Fibroblast of skin of back (primary cell): ENCODE measurements at regions not wholly inside any gene's neighbourhood (a gene's known extent, or its start where the extent isn't known, plus 50 kb on each side); places are given as distances from the start of the nearest gene placed in this dataset.

Experiments
- DNase-seq: peaks from one replicate; pipeline ENCODE4 v3.0.0-alpha.2; 2013

DNA sequence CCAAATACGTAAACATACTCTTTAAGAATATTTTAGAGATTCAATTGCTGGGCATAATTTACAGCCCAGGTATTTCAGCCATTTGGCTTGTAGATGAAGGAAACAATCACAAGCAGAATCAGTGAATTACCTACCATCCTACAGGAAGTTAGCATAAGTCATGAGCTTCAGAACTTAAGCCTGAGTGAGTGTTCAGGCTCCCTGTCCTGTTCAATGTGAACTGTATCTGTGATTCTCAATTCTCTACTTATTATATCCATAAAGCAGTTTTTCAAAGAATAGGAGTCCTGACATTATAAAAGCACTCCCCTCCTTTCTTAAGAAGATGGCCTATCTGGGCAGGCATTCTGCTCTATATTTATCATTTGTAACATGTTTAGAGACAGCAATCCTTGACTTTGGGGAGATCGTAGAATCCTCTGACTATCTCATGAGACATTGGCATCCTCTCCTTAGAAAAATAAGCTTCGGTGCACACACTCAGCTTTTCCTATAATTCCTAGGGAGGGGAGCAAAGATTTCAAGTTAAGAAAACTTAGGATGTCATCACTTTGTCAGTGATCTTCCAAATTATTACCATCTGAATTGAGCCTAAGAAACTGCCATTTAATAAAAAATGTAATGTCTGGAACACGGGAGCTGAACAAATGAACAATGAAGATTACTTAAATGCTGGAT, 645.2 kb upstream of the IGFBP3 start:
- peak; percentile 85 for DNase-seq

DNA sequence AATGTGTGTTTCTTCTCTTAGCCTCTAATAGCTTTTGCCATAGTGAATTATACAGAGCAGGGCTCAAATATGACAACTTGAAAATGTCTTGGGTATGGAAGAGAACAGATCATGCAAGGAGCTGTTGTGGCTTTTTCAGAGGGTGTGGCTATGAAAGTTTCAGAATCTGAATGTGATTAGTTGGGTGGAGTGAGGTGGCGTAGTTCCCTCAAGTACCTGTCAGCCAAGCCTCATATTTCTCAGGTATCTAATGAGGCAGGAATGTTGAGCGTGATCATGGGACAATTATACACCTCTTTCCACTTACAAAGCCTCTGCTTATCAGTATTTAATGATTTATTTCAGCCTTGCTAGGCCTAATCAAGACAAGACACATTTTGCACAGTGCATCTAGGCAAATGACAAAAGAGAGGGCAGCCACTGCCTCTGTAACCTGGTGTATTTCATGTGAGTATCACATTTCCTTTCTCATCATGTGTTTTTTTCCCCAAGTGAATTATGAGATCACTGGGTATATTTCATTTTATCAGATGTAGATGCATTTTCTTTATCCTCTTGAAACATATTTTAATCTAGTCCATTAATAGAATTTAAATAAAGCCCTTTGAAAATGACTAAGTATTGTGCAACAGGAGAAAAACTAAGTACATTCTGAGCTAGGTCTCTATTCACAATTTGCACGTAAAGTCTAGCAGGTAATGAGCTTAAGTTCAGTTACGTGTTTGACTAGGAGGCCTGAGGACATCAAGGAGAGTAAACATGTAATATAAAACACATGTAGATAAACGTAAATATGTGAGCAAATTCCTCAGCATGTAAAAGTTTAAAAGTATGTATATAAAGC, 644.4 kb upstream of the IGFBP3 start:
- DNase-seq: no peak

DNA sequence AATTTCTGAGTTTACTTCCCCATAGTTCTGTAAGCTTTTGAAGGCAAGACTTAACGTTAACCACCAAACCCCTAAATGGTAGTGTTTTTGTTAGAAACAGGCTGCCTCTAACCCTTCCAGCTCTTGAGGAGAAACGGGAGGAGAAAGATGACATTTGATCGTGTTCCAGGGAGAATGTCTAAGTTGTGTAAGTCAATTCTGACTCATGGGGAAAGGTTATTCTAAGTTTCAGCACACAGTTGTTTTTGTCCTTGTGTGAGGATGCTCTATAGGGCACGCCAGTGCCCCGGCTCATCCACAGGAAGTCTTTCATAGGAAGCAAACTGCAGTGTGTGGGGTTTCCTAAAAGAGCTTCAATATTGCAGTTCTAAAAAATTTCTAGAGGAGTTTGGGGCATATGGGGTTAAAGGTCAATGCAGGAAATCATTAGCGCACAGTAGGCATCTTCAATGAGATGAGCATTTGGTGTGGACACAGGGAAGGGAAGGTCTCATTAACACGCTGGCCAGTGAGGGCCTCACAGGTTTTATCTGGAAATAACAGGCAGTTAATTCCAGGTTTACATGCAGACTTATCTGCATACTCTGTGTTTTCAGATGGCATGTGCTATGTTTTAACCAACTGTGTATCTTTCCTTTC, 638.2 kb upstream of the IGFBP3 start:
- DNase-seq: peak; percentile 80

DNA sequence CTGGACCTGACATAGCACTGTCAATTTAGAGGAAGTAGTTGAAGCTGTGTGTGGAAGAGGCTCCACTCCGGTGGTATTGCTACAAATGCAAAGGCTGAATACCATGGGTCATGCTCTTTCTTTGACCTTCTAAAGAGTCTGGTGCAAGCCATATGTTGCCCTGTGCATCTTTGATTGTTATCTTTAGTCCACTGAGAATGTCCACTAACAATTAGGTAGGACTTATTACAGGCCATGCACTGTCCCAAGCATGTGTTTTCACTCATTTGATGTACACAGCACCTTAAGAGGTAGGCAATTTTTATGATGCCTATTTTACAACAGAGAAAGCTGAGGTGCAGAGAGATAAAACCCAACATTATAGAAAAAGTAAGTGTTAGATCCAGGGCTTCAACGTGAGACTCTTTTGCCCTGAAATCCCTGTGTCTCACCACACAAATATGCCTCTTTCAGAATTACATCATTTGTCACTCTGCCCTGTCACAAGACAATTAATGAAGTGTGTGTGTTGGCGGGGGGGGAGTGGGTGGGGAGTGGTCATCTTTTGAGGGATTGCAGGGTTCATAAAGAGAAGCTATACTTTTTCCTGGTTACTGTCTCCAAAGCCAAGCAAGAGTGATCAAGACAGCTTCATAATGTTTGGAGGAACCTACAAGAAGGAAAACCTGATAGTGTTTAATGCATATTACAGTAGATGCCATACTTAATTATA, 637.6 kb upstream of the IGFBP3 start:
- peak; percentile 77 for DNase-seq

DNA sequence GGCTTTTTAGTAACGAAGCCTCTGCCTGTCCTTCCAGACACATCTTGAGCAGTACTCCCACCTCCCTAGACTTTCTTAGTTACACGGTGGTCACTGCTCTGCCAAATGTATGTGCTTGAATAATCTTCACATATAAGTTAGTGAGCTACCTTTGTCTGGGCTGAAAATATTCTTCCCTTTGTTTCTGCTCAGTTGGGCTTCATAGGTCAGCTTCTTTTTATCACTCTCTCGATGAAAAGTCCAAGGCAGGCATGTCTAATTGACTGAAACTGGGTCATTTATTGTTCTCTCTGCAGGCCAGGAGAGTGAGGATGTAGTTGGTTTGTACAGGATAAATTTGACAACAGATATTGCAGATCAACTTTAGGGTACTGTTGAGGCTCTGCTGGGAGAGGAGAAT, 636.7 kb upstream of the IGFBP3 start:
- DNase-seq: no peak

DNA sequence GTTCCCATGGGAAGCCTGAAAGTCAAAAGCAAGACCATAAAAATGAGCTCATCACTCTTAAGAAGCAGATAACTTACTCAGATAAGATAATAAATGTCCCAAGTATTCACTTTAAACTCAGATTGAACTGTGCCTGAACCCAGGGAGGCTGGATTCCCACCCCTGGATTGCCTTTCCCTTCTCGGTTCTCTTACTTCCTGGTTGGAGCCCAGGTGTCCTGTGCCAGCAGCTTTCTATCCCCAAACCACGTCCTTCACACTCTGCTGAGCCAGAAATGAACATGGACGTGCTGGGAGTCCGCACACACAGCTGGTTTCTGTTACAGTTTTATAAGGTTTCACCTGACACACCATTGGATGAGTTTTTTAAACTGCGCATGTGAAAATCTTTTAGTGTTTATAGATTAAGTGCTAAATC, 636.2 kb upstream of the IGFBP3 start:
- no peak for DNase-seq

DNA sequence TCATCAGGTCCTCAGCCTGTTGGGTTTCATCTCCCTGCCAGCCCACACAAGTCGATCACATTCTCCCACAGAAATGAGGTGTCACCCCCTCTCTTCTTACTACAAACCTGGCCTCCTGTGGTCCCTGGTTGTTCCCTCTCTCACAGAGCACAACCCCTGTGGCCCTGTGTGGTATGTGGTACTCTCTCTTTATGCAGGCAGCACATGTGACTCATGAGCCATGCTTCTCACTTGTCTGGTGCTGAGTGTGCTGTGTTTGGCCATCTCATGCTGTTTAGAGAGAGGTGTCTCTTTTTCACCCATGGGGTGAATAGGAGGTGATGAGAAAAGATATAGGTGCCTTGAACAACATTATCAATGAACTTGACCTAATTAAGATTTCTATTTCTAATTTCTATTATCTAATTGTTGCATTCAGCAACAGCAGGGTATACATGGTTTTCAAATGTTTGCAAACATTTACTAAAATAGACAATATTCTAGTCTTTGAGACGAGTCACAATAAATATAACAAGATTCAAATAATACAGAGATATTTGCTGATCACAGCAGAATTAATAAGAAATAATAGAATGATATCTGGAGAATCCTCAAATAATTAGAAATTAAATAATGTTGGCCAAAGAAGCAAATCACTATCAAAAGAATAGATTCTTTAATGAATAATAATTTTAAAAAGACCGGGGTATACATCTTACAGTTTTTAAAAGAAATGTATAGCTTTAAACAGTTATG, 633.8 kb upstream of the IGFBP3 start:
- peak; percentile 74 for DNase-seq

DNA sequence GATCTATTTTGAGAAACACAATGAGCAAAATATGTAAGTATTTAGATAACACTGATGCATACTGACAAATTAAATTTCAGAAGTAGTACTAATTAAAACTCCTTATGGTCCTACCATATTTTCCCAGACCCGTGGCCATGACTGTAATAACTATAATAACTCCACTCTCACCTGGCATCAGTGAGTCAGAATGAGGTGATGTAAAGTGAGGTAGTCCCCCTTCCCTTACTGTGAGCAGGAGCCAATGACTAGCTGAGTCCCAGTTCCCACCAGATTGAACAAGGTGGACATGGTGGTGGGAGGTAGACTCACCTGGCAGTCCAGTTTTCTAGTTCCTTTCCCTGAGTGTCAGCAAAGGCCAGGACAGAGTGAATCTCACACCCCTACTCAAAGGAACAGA, 630.5 kb upstream of the IGFBP3 start:
- DNase-seq: no peak

DNA sequence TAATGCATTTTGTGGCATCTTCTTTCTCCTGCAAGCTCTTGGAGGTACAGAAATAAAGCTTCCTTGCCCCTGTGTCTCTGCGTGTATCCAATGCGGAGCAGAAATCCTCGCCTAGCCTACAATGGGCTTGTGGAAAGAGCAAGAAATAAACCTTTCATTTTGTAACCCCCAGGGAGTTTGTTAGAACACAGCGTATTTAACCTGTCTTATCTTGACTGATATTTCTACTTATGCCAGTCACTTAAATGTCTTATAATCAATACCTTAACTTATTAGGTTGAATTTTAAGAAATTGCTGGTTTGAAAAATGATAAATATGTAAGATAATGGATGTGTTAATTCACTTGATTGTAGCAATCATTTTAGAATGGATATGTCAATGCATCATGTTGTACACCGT, 629.8 kb upstream of the IGFBP3 start:
- DNase-seq: no peak

DNA sequence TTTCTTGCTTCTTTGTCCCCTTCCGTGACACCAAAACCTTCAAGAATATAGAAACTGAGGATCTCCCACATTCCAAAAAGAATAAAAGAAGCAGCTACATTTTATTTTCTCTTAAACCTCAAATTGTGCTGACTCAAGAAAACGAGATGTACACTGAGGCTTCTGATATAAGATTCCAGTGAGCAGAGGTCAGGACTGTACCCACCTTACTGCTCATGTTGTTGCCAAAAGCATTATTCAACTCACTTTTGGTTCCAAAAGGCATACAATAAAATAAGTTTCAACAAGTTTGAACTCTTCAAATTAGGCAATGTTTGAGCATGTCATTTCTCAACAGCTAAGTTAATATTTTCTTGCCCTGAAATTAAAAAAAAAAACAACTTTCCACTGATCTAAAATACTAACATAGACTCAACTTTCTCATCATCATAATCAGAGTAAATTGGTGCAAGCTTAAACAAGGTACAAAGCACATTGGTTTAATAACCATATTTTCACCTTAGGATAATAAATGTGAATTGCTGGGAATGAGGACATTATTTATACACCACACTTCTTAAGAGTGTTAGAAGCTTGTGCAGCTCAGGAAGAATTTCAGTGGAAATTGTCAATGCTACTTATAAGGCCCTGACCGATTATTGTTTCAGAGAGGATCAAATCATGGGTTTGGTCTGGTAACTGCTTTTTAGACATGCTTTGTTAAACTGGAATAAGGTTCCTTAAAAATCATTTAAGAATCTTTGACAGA, 629.0 kb upstream of the IGFBP3 start:
- no peak for DNase-seq

DNA sequence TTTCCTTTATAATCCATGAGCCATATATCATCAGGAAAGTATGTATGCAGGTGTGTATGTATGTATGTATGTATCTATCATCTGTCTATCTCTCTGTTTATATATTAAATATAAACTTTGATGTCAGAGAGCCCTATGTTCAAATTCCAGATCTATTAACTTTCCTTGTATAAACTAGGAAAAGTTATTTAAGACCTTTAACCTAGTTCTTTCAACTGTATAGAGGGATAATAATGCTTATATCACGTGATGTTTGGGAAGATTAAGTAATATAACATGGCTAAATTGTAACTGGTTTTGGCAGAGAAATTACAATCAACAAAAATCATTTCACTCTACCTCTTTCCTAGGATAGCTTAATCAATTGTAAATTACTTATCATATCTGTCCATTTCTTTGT, 628.3 kb upstream of the IGFBP3 start:
- DNase-seq: no peak

DNA sequence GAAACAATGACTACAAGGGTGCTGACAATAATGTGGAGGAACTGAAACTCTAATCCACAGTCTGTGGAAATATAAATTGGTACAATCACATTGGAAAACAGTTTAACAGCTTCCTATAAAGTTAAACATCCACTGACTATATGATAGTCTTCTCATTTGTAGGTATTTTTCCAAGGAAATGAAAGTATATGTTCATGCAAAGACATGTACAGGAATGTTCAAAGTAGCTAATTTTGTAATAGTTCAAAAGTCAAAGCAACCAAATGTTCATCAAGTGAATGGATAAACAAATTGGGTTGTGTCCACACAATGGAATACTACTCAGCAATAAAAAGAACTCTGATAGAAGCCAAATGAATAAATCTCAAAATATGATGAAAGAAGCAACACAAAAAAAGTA, 626.0 kb upstream of the IGFBP3 start:
- no peak for DNase-seq

DNA sequence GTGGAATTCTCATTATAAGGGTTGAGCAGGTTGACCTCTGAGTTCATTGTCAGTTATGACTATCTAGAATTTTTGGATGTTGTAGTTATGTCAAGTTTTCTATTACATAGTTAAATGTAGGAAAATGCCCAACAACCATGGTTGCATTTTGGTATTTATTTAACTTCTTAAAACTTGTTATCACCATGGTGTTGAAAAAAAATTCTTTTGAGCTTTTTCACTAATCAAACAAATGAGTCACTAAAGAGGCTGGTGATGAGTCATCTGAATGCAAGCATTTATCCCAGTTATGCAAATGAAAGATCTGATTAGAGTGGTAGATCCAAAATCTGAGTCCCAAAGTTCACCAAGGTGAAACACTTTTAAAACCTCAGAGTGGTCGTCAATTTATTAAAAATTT, 624.7 kb upstream of the IGFBP3 start:
- DNase-seq: peak; percentile 91

DNA sequence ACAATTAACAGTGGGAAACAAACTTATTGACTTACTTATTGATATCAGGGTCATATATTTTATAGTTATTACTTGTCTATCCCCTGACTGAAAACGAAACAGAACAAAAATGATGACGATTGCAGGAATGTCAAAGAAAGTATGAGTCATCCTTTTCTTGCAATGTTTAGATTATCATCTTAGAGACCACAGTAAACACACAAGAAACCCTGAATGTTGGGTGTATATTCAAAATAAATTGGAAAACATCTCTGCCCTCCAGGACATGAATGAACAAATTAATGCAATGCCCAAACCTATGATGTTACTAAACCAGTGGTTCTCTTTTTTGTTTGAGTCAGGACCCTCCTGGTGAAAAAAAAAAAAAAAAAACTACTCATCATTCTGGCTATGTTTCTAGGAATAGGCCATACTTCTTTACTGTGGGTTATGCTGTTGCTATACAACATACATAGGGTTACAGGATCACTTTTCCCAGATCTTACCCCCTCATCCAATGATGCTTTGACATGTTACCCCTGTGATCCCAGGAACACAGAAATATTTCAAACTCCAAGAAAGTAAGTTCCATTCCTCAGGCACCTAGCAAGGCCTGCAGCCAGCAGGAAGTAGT, 623.4 kb upstream of the IGFBP3 start:
- peak; percentile 86 for DNase-seq

DNA sequence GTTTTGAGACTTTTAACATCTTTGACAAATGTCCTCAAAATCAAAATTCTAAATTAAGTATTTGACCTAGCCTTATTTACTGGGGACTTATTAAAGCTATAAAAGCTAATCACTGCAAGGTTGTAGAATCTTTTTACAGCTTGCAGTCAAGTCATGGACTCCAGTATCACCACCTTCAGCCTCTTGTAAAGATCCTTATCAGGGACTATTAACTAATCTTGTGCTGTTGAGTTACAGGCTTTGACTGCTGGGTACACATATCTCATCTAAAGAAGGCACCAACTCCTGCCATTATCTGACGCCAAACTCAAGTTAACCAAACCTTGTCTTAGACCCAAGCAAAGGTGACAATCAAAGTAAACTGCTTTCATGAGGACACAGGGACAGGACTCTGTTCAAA, 621.0 kb upstream of the IGFBP3 start:
- DNase-seq: no peak

DNA sequence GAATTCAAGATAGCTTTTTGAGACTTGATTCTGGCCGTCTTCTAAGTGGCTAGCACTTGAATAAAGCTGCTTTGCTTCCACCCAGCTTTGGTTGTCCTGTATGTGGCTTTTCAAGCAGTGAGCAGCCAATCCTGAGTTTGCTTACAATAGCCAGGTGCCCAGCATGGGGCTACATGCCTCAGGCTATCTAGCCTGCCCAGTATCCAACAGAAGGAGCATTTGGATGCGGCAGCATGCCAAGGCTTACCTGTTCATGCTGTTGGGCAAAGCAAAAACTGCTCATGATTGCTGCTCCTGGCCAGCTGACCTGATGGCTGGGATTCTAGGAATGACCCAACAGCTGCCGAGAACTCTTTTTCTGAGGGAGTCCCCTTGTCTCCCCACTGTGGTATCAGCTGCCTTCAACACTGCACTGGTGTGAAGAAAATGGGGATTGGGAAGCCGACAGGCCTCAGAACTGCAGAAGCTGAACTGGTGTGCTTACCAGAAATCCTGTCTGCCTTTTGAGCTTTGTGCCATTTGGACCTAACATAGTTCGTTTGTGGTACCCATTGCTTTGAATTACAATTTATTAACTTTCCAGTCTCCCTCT, 618.9 kb upstream of the IGFBP3 start:
- no peak for DNase-seq

DNA sequence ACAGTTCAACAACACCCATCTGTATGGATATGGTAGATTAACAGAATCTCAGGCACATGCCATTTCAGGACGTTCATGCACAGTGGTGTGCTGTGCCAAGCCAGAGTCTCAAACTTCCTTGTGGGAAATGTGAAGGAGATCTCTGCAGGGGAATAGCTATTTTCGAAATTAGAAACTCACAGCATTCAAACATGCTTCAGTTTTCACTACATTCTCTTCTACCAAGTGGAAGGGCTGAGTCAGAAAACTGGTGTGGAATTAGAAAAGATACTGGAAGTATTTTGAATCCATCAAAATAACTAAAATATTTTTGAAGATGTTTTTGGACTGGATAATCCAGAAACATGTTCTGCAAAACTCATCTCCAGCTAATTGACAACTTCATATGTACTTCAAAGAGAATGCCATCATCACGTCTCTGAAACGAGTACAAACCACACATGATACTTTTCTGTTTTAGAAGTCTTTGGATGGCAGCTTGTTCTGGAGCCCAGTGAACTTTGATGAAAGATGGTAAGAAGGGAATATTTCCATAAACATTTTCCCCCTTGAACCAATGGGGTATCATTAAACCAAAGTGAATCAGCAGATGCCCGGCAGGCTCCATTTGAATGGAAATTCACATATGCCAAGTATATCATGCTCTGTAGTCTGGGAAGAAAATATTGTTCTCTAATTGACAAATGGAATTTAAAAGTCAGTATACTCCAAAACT, 616.3 kb upstream of the IGFBP3 start:
- peak; percentile 53 for DNase-seq

DNA sequence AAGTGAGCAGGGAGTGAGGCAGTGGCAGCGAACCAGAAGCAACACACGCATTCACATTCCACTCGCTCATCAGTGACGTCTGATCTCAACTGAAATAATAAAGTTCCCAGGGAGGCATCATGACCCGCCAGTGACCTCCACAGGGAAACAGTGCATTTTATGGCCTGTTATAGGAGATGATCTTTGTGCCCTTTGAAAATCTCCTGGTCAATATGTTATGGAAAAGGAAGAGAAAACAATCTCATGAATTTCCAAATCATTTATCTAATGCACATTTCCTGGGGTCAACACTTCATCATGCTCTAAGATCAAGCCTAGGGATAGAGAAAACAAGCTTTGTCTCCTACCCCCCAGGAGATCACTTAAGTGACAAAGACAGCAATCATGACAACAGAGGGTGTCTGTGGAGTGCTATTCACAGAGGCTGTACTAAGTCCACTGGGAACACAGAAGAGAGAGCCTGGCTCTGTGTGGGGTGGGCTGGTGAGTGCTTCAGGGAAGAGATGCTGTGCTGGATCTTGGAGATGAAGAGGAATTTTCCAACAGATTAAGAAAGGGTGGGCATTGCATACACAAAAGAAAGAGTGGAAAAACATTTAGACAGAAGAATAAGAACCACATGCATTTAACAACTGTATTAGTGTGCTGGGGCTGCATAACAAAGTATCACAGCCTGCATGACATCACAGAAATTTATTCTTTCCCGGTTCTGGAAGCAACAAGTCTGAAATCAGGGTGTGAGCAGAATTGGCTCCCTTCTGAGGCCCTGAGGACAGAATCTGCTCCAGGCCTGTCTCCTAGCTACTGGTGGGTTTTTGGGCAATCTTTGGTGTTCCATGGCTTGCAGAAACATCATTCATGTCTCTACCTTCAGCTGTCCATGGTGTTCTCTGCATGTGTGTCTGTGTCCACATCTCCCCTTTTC, 613.9 kb upstream of the IGFBP3 start:
- DNase-seq: peak; percentile 94

DNA sequence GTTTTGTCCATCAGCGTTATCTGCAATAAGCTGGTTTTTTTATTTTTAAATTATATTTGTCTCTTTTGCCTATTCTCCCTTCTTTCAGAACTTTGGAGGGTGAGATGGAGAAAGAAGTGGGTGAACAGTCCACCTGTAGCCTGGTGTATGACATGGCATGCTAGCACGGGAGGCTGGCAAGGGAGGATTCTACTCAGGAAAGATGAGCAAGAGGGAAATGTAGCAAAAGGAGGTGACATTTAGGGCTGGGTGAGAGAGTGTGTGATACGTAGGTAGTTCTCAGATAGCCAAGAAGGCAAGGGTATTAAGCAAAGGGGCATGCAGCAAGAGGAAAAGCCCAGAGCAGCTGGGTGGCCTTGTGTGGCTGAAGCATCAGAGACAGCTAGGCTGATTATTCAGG, 612.9 kb upstream of the IGFBP3 start:
- DNase-seq: no peak
